HG02943 (cell line): ENCODE measurements at regions not wholly inside any gene's neighbourhood (a gene's known extent, or its start where the extent isn't known, plus 50 kb on each side); places are given as distances from the start of the nearest gene placed in this dataset.

Experiments
- ATAC-seq: cut with Tn5 transposase; IDR thresholded peaks from one replicate; pipeline ENCODE4 v1.9.1; 2021; ENCODE audit warnings: mild to moderate bottlenecking, low read depth, moderate library complexity; ENCODE audit not compliant: unreplicated experiment

DNA sequence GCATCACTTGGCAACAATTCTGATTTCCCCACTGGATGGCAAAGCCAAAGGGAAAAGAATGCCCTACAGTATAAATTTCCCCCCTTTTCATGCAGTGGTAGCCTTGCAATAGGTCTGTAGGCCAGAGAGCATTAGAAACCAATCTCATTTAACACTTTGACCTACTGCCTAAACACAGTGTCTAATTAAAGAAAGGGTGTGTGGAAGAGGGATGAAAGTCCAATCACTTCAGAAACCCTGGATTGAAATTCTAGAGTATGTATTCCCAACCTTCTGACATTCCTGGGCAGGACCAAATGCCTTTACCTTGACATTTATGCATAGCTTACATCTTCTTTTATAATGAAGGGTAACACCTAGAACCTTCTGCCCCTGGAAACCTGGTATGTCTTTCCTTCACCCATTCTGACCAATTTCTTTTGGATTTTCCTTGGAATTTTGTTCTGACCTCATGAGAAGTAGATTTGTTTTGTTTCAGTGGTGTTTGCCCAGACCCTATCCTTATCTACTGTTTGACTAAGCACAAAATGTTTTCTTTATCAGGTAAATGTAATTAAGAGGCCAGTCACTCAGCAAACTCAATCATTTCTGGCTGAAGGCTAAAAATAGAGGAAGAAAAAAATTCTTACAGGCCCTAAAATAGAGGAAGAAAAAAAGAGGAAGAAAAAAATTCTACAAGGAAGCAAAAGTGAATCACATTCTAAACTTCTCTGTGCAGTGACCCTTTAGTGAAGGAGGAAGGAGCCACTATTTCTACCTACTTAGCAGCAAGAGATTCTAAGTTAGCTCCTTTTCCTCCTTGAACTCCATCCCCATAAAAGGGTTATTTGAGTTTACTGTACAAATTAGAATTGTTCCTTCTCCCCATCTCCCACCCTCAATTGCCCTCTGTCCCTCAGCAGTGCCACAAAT lies 129.5 kb upstream of the DSCAM start:
- ATAC-seq: no peak

DNA sequence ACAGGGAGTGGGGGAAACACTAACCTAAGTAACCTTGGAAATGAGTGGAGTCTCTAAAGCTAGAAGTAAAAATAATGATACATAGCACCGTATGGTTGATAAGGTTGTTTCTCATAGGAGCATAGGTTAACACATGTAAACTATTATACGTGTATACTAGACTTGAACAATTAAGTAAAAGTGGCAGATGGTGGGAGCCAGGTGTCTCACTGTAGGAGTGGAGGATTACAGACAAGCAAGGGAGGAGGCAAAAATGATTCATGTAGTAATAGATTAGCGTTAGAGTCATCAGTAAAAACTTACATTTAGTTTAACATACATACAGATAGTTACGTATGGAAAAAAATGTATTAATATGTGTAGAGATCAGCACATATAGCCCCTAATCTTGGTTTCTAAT lies 138.4 kb upstream of the DSCAM start:
- ATAC-seq: no peak

DNA sequence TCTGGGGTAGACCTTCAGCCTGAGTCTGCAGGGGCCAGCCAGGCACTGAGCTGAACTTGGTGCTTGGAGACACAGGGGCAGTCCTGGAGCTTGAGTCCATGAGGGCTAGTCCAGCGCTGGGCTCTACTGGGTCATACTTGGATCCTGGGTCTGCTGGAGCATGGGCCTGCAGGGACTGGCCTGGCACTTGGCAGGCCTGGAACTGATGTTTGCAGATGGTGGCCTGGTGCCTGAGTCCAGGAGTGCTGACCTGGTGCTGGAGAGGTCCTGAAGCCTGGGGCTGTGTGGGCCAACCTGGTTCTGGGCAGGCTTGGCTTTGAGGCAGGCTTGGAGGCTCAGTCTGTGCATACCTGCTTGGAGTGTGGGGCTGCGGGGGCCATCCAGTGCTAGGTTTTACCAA lies 143.4 kb upstream of the DSCAM start:
- ATAC-seq: no peak

DNA sequence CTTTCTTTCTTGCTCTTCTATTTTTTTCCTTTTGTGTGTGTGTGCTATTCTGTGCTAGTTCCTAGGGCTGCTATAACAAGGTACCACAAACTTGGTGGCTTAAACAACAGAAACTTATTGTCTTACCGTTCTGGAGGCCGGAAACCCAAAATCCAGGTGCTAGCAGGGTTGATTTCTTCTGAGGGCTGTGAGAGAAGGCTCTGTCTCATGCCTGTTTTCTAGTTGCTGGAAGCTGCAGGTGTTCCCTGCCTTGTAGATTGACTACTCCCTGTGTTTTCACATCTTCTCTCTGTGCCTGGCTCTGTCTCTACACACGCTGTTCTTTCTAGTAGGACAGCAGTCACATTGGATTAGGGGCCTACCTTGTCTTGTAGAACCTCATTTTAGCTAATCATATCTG lies 150.9 kb upstream of the DSCAM start:
- no peak for ATAC-seq

DNA sequence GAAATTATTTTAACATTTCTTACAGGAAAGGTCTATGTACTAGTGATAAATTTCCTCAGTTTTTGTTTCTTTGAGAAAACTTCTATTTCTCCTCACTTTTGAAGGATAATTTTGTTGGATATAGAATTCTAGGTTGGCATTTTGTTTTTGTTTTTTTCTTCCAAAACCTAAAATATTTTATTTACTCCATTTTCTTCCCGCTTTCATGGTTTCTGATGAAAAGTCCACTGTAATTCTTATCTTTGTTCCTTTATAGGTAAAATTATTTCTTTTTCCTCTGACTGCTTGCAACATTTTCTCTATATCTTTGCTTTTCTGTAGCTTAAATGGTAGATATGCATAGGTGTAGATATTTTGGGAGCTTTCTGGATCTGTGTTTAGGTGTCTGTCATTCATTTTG lies 153.9 kb upstream of the DSCAM start:
- ATAC-seq: no peak

DNA sequence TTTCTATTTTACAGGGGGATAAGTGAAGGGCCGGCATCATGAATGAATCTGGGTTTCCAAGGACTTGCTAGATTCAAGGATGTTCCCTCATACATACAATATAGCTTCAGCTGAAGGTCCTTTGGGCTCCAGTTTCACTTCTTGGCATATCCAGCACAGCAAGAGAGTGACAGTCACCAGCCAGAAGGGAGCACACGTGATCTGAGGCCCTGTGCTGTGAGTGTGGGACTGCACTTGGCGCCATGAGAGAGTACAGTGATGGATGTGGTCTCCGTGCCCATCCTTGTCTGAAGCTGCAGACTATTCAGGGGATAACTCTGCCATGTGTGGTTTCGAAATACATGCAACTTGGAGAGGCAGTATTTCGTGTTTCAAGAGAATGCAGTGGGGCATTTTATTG lies 159.7 kb upstream of the DSCAM start:
- ATAC-seq: no peak

DNA sequence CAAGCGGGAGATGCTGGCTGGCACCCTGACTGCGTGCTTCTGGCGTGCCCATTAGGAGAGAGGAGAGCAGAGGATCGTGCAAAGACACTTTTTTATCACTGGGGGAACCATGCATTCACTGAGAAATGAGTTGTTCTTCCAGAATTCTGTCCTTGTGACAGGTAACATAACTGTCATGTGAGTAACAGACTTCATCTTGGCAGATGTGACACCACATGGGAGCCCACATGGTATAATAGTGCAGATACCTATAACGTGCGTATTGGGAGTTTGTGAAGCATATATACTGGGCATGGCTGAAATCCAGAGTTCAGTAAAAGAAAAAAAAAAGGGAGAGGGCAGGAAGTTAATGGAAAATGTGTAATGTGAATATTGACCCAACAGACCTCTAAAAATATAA lies 159.6 kb upstream of the BACE2 start:
- ATAC-seq: no peak

DNA sequence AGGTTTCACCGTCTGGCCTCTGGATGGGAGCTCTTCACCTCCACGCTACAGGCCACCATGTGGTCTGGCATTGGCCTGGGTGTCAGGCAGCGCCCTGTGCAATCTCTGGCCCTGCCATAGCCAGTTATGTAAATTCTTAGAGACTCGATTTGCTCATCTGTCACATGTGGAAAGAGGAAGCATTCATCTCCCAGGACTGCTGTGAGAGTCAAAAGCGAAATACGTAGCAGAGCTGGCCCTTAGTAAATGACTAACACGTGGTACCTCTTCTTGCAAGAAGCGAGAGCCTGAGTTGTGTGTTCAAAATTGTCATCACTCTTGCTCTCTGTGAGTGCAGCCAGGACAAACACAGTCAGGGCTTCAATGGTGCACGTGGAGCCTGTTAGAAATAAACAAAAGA lies 159.0 kb upstream of the BACE2 start:
- ATAC-seq: no peak

DNA sequence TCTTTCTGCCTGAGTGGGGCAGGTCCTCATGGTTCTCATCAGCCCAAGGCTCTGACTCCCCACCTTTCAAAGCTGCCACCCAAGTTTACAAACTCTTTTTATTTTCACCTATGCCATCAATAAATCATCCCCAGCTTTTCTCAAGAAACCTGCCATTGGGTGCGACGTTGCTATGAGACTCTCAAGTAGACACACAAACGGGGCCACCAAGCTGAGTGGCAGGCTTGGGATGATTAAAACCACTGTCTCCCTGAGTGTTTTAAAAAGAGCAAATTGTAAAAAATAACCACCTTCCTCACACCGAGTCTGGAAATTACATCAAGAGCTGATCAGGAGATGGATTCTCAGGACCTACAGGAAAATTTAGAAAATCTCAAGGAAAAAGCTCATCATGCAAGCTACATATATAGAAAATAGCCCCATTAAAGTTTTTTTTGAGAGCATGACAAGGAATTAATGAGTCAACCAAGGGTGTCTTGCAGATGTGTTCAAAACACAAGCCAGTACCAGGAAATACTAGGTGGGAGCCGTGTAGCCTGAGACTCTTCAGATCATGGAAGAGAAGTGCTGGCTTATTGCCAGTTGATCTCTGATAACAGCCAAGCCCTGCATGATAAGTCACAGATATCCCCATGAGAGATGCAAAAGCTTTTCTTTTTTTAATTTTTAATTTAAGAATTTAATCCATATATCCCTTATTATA lies 158.4 kb upstream of the BACE2 start:
- ATAC-seq: no peak

DNA sequence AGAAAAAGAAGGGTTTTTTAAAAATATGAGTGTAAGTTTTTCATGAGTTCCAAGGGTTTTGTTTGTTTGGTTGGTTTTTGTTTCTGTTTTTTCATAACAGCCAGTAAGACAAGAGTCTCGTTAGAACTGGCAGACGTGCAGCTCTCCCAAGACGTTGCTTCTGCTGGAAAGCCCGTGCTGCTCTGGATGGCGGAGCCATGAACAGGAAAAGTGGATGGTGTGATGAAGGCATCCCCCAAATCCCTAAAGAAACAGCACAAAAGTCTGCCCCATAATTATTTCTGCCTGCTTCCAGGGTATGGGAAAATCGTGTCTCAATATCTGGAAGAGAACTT lies 157.9 kb upstream of the BACE2 start:
- no peak for ATAC-seq

DNA sequence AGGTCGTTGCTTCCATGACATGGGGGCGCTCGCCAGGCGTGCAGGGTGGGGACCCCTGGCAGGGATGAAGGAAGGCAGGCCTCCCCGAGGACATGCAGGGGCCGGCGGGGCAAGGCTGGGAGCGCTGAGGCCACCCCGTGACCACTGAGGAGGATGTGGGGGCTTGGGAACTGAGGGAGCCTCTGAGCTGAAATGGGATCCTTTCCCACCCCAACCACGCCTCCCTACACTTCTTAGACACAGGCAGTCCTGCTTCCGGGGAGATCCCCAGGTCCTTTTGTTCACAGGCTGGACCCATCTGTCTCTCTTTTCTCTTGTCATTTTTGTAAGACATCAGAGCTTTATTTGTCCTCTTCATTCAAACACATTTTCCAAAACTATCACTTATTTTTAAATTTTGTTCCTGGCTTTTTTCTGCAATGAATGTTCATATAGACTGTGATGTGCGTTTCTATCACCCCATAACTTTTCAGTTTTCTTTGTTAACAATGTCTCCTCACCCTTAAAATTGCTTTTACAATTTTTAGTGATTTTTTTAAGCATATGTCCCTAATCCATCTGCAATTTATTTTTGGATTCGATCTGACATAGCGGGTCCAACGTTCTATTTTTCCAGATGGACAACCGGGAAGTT lies 156.7 kb upstream of the BACE2 start:
- ATAC-seq: no peak

DNA sequence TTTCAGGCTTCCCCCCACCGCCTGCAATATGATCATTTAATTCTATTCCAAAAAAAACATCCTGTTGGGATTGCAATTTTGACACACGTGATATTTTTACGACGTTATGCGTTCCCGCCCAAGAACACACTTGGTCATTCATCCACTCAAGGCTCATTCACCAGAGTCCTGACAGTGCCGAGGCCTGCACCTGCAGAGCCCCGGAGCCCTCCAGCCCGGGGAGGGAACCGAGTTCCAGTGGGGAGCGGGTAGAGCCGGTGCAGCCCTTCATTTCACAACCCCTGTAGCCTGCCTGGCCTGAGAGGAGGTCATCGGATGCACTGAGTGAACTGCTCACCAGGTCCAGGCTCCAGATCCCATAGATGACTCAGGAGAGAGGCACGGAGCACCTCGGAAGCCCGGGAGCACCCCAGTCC lies 156.0 kb upstream of the BACE2 start:
- ATAC-seq: no peak

DNA sequence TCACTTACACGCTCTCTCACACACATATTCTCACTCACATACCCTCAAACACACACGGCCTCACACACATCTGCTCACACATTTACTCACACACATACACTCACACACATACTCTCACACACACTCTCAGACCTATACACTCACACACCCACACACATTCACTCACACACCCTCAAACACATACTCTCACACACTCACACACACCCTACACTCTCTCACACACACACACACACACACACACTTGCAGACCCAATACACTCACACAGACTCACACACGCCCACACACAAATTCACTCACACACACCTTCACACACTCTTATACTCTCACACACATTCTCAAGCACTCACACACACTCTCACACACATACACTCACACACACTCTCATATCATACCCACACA lies 155.5 kb upstream of the BACE2 start:
- ATAC-seq: no peak

DNA sequence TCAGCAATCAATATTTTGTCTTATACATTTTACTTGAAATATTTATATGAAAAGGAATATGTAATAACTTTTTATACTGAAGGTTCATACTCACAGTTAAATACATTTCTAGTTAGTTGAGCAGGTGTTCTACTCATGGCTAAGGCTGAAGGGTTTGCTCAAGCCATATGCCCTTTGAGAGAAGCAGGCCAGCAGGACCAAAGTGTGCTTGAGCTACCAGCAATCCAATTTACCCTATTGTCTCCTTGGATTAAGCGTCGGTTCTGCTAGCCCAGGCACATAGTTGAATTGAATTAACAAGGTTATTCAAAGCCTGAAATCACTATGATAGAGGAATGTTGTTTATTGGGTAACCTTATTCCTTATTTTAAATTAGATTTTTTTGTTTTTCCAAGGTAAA lies 151.5 kb upstream of the BACE2 start:
- ATAC-seq: no peak

DNA sequence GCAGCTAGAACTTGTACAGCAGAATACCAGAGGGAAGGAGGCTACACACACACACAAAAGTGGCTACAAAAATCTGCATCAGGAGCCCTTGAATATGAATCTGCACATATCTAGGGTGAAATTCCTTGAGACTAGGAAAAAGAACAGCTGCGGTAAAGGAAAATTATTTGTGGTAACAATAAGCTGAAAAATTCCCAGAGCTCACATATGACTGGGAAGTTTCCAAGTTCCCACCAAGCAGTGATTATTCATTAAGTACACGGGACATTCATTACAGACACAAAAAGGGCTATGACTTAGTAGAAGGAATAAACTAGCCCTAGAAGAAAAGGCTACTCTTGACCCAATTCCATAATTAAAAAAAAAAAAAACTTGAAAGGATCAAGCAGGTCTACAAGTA lies 149.5 kb upstream of the BACE2 start:
- no peak for ATAC-seq

DNA sequence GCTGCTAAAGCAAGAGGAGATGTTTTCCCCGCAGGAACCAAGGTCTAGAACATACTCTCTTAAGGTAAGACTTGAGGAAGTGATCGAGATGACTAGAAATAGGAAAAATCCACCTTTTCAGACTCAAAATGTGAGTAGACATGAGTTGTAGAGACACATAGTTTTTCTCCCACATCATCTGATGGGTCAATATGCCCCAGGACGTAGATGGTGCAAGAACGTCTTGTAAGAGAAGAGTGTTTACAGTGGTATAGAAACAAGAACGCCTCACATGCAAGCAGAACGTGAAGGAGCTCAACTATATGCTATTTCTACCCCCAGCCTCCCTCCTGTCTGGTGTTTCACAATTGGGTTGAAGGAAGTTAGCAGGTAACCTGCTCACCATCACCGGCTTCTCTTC lies 144.0 kb upstream of the BACE2 start:
- no peak for ATAC-seq

DNA sequence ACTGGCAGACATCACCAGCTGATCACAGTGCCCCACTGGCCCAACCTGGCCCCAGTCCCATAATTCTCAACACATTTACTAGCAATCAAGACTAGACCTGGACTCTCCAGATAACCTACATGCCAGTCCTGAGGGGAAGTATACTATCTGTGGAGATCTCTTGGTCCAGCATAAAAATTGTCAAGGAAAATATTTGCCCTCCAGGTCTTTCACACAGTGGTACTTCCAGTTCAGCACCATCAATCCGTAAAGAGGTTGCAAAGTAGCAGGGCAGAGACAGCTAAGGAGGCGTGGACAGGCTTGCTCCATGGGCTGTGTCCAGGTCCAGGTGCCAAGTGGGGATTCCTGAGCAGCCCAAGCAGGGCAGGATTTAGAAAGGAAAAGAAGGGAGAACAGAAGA lies 143.6 kb upstream of the BACE2 start:
- ATAC-seq: no peak

DNA sequence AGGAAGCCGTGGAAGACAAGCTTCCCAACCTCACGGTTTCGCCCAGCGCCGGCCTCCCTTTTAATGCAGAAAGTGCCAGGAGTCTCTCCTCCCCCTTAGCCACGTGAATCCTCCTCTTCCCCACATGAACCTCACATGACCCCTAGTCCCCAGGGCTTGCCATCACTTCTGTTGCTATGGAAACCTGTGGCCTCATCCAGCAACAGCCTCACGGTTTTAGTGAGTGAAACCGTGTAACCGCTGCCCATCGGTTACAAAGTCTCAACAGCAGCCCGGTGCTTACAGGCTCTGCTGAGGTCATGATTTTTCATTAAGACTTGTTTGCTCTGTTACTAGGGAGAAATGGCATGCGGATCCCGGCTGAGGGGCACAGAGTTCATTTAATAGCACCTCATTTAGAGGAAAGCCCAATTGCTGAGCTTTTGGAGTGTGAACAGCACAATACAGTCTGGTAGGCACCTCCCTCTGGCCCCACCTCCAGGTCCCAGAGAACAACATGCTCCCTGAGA lies 143.2 kb upstream of the BACE2 start:
- no peak for ATAC-seq

DNA sequence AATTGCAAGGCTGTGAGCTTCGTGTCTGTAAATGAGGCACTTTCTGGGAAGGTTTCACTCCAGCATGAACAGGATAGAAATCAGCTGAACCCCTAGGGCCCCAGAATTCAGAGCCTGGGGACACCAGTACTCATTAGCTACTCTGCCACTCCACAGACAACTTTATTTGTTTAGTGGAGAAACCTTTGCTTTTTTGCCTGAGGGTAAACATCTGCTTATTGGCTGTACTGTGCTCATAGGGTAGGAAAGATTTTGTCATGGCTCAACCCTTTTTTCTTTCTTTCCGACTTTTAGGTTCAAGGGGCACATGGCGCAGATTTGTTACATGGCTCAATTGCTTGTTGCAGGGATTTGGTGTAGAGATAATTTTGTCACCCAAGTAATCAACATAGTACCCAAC lies 138.4 kb upstream of the BACE2 start:
- ATAC-seq: no peak

DNA sequence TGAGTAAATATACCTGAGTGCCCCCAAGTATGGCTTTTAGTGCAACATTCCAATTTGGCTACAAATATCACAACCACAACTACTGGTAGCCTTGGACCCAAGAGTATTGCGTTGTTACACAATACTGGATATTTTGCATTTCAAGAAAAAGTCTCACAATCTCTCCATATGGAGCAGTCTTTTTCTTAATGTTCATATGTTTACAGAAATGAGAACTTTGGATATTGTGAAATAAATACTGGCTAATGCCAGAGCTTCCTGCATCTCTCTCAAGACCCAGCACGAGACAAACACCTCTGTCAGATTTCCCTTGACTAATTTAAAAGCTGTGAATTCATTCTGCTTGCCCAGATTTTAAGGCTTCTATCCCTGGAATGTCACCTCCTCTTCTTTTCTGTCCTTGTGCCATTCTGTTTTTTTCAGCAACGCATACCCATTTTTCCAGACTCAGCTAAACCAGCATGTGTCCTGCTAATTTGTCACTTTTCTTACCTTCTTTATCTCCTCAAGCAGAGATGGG lies 136.2 kb upstream of the BACE2 start:
- no peak for ATAC-seq

DNA sequence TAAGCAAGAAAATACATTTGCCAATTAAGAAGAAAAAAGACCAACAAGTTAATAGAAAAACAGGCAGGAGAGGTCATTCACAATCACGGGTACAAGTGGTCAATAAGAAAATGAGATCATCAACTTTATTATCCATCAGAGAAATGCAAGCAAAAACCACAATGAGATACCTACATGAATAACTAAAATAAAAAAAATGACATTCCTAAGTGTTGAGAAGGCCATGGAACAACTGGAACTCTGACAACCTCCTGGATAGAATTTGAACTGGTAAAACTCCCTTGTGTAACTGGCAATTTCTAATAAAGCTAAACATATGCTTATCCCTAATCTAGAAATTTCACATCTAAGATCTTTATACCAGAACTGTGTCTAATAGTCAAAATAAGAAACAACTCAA lies 135.4 kb upstream of the BACE2 start:
- no peak for ATAC-seq
